ENCODE measurements at regions not wholly inside any gene's neighbourhood (a gene's known extent, or its start where the extent isn't known, plus 50 kb on each side); places are given as distances from the start of the nearest gene placed in this dataset.

DNA sequence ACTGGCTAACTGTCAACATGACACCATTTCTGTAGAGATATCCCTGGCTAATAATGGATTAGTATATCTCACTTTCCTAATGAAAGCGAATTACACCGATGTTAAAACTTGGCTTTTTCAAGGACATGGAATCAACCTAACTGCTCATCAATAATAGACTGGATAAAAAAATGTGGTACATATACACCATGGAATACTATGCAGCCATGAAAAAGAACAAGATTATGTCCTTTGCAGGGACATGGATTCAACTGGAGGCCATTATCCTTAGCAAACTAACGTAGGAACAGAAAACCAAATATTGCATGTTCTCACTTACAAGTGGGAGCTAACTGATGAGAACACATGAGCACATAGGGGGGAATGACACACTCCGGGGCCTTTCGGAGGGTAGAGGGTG lies 62.6 kb downstream of the ZIC1 start:
- TF ChIP-seq, protein P1, sequence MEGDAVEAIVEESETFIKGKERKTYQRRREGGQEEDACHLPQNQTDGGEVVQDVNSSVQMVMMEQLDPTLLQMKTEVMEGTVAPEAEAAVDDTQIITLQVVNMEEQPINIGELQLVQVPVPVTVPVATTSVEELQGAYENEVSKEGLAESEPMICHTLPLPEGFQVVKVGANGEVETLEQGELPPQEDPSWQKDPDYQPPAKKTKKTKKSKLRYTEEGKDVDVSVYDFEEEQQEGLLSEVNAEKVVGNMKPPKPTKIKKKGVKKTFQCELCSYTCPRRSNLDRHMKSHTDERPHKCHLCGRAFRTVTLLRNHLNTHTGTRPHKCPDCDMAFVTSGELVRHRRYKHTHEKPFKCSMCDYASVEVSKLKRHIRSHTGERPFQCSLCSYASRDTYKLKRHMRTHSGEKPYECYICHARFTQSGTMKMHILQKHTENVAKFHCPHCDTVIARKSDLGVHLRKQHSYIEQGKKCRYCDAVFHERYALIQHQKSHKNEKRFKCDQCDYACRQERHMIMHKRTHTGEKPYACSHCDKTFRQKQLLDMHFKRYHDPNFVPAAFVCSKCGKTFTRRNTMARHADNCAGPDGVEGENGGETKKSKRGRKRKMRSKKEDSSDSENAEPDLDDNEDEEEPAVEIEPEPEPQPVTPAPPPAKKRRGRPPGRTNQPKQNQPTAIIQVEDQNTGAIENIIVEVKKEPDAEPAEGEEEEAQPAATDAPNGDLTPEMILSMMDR (IDR thresholded peaks at IDR 0.05; ENCODE audit: low read depth, low read length), result no peak
- no peaks in the 10 kb centered on the region for H3K27me3 ChIP-seq
- no peaks in the 10 kb centered on the region for H3K4me1 ChIP-seq
- no peak for DNase-seq
- H3K4me3 ChIP-seq (ENCODE audit: low read depth, low read length), result no peak overlapping the region
- H3K36me3 ChIP-seq, result no peaks in the 10 kb centered on the region
- H3K9me3 ChIP-seq, result no peaks in the 10 kb centered on the region

DNA sequence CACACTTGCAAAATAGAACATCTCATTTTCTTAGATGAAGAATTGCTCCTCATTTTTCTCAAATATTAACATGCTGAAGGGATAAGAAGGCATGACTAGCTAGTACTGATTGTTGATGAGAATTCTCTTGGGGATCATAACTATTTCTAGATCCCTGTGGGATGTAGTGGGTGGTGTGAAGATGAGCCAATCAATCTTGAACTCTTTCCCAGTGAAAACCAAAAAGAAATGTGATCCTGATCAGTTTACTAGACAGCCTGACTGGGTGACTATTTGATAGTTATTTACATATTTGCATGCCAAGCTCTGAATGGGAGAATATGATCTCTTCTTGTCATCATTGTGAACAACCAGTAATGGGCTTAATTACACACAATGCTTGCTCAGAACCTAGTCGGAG lies 63.7 kb downstream of the ZIC1 start:
- Histone ChIP-seq H3K4me1 (no peaks in the 10 kb centered on the region), H3K36me3 (no peaks in the 10 kb centered on the region), H3K9me3 (no peaks in the 10 kb centered on the region), H3K27me3 (no peaks in the 10 kb centered on the region), H3K4me3 (ENCODE audit: low read depth, low read length) (no peak overlapping the region)
- TF ChIP-seq, protein P1 (IDR thresholded peaks at IDR 0.05; ENCODE audit: low read depth, low read length), result no peak
- no peak for DNase-seq

DNA sequence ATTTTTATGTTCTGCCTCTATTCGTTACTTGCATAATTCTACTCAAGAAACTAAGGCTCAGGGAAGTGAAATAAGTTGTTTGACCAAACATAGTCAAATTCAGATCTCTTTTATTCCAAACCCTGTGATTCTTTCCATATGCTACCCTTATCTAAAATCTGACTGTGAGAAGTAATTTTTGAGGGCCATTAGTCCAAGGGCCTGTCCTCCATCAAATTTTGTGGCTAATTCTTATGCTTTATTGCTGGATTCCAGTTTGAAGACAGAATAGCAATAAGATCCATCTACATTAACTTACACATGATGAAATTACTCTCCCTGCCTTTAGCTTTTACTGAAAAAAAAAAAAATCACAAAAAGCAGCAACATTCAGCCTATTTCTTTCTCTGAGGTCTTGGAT lies 74.0 kb downstream of the ZIC1 start:
- Histone ChIP-seq H3K9me3 (no peaks in the 10 kb centered on the region), H3K36me3 (no peaks in the 10 kb centered on the region), H3K4me3 (ENCODE audit: low read depth, low read length) (no peak overlapping the region), H3K27me3 (no peaks in the 10 kb centered on the region), H3K4me1 (no peaks in the 10 kb centered on the region)
- TF ChIP-seq, protein P1 (IDR thresholded peaks at IDR 0.05; ENCODE audit: low read depth, low read length), result no peak
- no peak for DNase-seq

DNA sequence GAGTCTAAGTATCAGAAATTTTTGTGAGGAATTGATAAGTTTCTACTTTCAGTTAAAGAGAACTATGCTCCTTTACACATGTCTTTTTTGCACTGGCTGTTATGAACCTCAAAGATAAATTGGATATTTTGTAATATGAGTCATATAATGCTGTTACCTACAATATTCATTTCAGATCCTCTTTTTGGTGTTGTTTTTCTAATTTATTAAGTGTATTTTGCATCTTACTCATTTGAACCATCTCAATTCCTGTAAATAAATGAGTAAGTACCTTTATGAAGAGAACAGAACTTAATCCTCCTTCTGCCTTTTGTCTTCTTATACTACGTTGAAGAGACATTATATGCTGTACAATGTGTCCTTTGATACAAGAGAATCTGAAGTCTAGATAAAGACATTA lies 74.4 kb downstream of the ZIC1 start:
- H3K9me3 ChIP-seq, result no peaks in the 10 kb centered on the region
- TF ChIP-seq, protein P1 (IDR thresholded peaks at IDR 0.05; ENCODE audit: low read depth, low read length), result no peak
- H3K27me3 ChIP-seq, result no peaks in the 10 kb centered on the region
- no peak overlapping the region for H3K4me3 ChIP-seq (ENCODE audit: low read depth, low read length)
- DNase-seq, result no peak
- no peaks in the 10 kb centered on the region for H3K36me3 ChIP-seq
- no peaks in the 10 kb centered on the region for H3K4me1 ChIP-seq

DNA sequence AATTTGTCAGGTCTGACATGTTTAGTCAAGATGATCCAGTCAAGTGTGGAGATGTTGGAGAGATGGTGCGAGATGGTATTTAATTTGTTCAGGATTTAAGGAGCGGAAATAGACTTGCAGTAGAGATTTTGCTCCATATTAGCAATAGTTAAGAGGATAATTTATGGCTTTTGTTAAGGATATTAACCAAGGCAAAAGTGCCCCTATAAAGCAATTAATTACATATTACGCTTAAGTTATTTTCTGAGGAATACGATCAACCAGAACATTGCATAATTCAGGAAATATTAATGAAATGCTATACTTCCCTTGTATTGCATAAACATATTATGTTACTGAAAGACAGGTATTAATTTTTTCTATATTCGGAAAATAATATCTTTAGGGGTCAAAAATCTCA lies 83.9 kb downstream of the ZIC1 start:
- Histone ChIP-seq H3K36me3 (no peaks in the 10 kb centered on the region), H3K4me1 (no peaks in the 10 kb centered on the region), H3K9me3 (no peaks in the 10 kb centered on the region), H3K4me3 (ENCODE audit: low read depth, low read length) (no peak overlapping the region), H3K27me3 (no peaks in the 10 kb centered on the region)
- TF ChIP-seq, protein P1 (IDR thresholded peaks at IDR 0.05; ENCODE audit: low read depth, low read length), result no peak
- DNase-seq, result no peak

DNA sequence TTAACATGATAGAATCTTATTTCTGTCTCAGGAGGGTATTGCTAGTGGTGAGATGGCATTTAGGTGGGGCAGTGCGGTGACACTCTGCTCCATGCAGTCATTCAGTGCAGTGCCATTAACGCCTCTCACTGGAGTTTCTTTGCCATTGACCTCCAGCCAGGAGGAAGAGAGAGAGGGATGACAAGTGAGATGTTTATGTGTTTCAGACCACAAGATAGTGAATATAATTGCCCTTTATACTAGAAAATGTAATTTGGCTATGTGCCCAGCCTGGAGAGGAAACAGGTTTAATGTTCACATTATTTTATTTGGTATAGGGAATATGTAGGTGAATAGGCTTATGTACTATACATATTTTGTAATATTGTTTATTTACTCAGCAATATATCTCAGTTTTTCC lies 84.5 kb downstream of the ZIC1 start:
- H3K4me1 ChIP-seq, result no peaks in the 10 kb centered on the region
- H3K9me3 ChIP-seq, result no peaks in the 10 kb centered on the region
- no peak for DNase-seq
- H3K27me3 ChIP-seq, result no peaks in the 10 kb centered on the region
- TF ChIP-seq, protein P1 (IDR thresholded peaks at IDR 0.05; ENCODE audit: low read depth, low read length), result no peak
- H3K36me3 ChIP-seq, result no peaks in the 10 kb centered on the region
- H3K4me3 ChIP-seq (ENCODE audit: low read depth, low read length), result no peak overlapping the region
